Hematopoietic multipotent progenitor cell (in vitro differentiated cells): ENCODE measurements at regions not wholly inside any gene's neighbourhood (a gene's known extent, or its start where the extent isn't known, plus 50 kb on each side); places are given as distances from the start of the nearest gene placed in this dataset.
"Not testable (repeated sequence)": the region's sequence is repeated elsewhere in the genome, so short reads cannot be mapped to it uniquely, and the experiment has no call there.

ENCODE experiments used
- DNase-seq, 3 donors: peaks; one replicate each; pipeline ENCODE4 v3.0.0-alpha.2; 2011 to 2015; ENCODE audit warnings: low read depth in 2 of 3, low spot score in 2 of 3

GRCh38 chr12:125353002-125353401, 287.8 kb downstream of the AACS start:
- DNase-seq = not testable (repeated sequence)

GRCh38 chr12:125353871-125354270, 288.6 kb downstream of the AACS start:
- no peak for DNase-seq

GRCh38 chr12:125355614-125356013, 290.4 kb downstream of the AACS start:
- no peak for DNase-seq

GRCh38 chr12:125356111-125356510, 290.9 kb downstream of the AACS start:
- no peak for DNase-seq

- no peak for DNase-seq
These were observed 292.3 kb downstream of the AACS start for GRCh38 chr12:125357561-125357960.

GRCh38 chr12:125360540-125360939, 295.3 kb downstream of the AACS start:
- no peak for DNase-seq

GRCh38 chr12:125371033-125371432, 305.8 kb downstream of the AACS start:
- DNase-seq = no peak

GRCh38 chr12:125372085-125372484, 306.9 kb downstream of the AACS start:
- no peak for DNase-seq

GRCh38 chr12:125373375-125373774, 308.1 kb downstream of the AACS start:
- no peak for DNase-seq

GRCh38 chr12:125376422-125376821, 311.2 kb downstream of the AACS start:
- DNase-seq = no peak

- no peak for DNase-seq
These were observed 311.9 kb downstream of the AACS start for GRCh38 chr12:125377093-125377492.

- no peak for DNase-seq
These were observed 316.1 kb downstream of the AACS start for GRCh38 chr12:125381373-125381772.

GRCh38 chr12:125382926-125383325, 317.7 kb downstream of the AACS start:
- no peak for DNase-seq

- no peak for DNase-seq
These were observed 321.4 kb downstream of the AACS start for GRCh38 chr12:125386652-125387051.

GRCh38 chr12:125387206-125387605, 322.0 kb downstream of the AACS start:
- no peak for DNase-seq

- DNase-seq = no peak
These were observed 323.9 kb downstream of the AACS start for GRCh38 chr12:125389061-125389697.

- no peak for DNase-seq
These were observed 328.3 kb downstream of the AACS start for GRCh38 chr12:125393569-125393968.

GRCh38 chr12:125395583-125396215, 330.5 kb downstream of the AACS start:
- no peak for DNase-seq

- DNase-seq = no peak
These were observed 334.3 kb downstream of the AACS start for GRCh38 chr12:125399489-125399888.

GRCh38 chr12:125402874-125403789, 337.9 kb downstream of the AACS start:
- peak in 2 of 3 donors; percentile 44 to 67 for DNase-seq

GRCh38 chr12:125403843-125404242, 338.6 kb downstream of the AACS start:
- DNase-seq = no peak

- DNase-seq = no peak
These were observed 340.9 kb downstream of the AACS start for GRCh38 chr12:125406131-125406530.
